NB4 (cell line): ENCODE measurements at regions not wholly inside any gene's neighbourhood (a gene's known extent, or its start where the extent isn't known, plus 50 kb on each side); places are given as distances from the start of the nearest gene placed in this dataset.

ENCODE experiments used
- DNase-seq: peaks from one replicate; pipeline ENCODE4 v3.0.0; 2010; ENCODE audit warnings: low read depth
- H3K4me3 ChIP-seq: one replicate; pipeline ENCODE4 v1.5.1; 2011; ENCODE audit warnings: mild to moderate bottlenecking, low read depth, low read length, moderate library complexity
- CTCF ChIP-seq: IDR thresholded peaks from one replicate; pipeline ENCODE4 v1.5.1; 2012; ENCODE audit warnings: low read depth, low read length
- MAX ChIP-seq: IDR thresholded peaks from 2 replicates; pipeline ENCODE4 v1.6.1; 2011; ENCODE audit warnings: low read depth, low read length
- MYC ChIP-seq: IDR thresholded peaks from 2 replicates; pipeline ENCODE4 v1.6.1; 2011; ENCODE audit warnings: low read depth, low read length
- POLR2A ChIP-seq: IDR thresholded peaks from 2 replicates; pipeline ENCODE4 v1.6.1; 2011; ENCODE audit warnings: mild to moderate bottlenecking; ENCODE audit not compliant: insufficient read length; ENCODE audit errors: extremely low read depth

- TF ChIP-seq MAX: no peak
- TF ChIP-seq MYC: no peak
- no peak for TF ChIP-seq POLR2A
- TF ChIP-seq CTCF: no peak
- no peak overlapping the region for H3K4me3 ChIP-seq
- no peak for DNase-seq
These were observed 78.6 kb upstream of the ETAA1 start for GRCh38 chr2:67318563-67318962.

- TF ChIP-seq MAX (no peak), MYC (no peak), CTCF (no peak), POLR2A (no peak)
- DNase-seq: no peak
- H3K4me3 ChIP-seq: no peak overlapping the region
These were observed 78.1 kb upstream of the ETAA1 start for GRCh38 chr2:67318993-67319481.

- H3K4me3 ChIP-seq: no peak overlapping the region
- TF ChIP-seq CTCF (no peak), MAX (no peak), POLR2A (no peak), MYC (no peak)
- no peak for DNase-seq
These were observed 76.1 kb upstream of the ETAA1 start for GRCh38 chr2:67320861-67321587.

- no peak for DNase-seq
- TF ChIP-seq CTCF (no peak), POLR2A (no peak), MYC (no peak), MAX (no peak)
- no peak overlapping the region for H3K4me3 ChIP-seq
These were observed 75.6 kb upstream of the ETAA1 start for GRCh38 chr2:67321588-67321903.

GRCh38 chr2:67322353-67323001, 74.7 kb upstream of the ETAA1 start:
- DNase-seq: peak; percentile 53
- TF ChIP-seq CTCF (peak; percentile 29), MAX (no peak)
- H3K4me3 ChIP-seq: no peak overlapping the region
